OCI-LY7 (cell line): ENCODE measurements at regions not wholly inside any gene's neighbourhood (a gene's known extent, or its start where the extent isn't known, plus 50 kb on each side); places are given as distances from the start of the nearest gene placed in this dataset.

ENCODE experiments used
- EZH2phosphoT487 ChIP-seq: fragments of 200-600 bp; sonication (generic); IDR thresholded peaks from 2 replicates; pipeline ENCODE4 v1.6.1; 2018; ENCODE audit warnings: low read depth, borderline replicate concordance, mild to moderate bottlenecking, mixed run types, antibody characterized with exemption, low read length, moderate library complexity, mixed read lengths
- TF ChIP-seq, protein P1 (sequence below): fragments of 200-600 bp; sonication (generic); conservative IDR thresholded peaks from 2 replicates; pipeline ENCODE4 v1.5.1; 2014; ENCODE audit warnings: mild to moderate bottlenecking, antibody characterized with exemption, low read length, moderate library complexity, mixed read lengths

DNA sequence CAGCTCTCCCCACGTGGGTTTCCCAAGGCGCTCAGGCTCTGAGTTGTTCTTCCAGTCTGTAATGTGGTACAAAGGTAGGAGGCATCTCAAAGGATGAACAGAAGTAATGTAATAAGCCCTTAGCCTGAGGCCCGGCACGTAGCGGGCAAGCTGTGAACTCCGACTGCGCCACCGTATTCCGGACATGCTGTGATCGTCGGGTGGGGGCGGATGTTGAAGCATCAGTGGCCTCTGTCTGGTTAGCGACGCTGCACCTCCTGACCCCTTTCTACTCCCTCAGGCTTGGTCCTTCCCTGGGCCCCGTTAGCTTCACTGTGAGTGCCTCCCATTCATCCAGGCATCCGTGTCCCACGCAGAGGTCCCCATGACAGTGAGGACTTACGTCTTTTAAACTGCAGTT, 151.7 kb downstream of the ERMARD start:
- TF ChIP-seq, protein P1, sequence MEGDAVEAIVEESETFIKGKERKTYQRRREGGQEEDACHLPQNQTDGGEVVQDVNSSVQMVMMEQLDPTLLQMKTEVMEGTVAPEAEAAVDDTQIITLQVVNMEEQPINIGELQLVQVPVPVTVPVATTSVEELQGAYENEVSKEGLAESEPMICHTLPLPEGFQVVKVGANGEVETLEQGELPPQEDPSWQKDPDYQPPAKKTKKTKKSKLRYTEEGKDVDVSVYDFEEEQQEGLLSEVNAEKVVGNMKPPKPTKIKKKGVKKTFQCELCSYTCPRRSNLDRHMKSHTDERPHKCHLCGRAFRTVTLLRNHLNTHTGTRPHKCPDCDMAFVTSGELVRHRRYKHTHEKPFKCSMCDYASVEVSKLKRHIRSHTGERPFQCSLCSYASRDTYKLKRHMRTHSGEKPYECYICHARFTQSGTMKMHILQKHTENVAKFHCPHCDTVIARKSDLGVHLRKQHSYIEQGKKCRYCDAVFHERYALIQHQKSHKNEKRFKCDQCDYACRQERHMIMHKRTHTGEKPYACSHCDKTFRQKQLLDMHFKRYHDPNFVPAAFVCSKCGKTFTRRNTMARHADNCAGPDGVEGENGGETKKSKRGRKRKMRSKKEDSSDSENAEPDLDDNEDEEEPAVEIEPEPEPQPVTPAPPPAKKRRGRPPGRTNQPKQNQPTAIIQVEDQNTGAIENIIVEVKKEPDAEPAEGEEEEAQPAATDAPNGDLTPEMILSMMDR, result no peak
- no peak for TF ChIP-seq EZH2phosphoT487
